H1 (cell line): ENCODE measurements at regions not wholly inside any gene's neighbourhood (a gene's known extent, or its start where the extent isn't known, plus 50 kb on each side); places are given as distances from the start of the nearest gene placed in this dataset.

Experiments
- CTCF ChIA-PET: fragments of 300-600 bp; sonication (Branson Sonifier 250); formaldehyde crosslinking; loops from one replicate; lab custom pipeline; 2021; ENCODE audit not compliant: partially characterized antibody; lab: Charles Lee
- POLR2A ChIA-PET: fragments of 300-600 bp; sonication (Branson Sonifier 250); formaldehyde crosslinking; loops from one replicate; lab custom pipeline; 2021; ENCODE audit warnings: inconsistent platforms; ENCODE audit not compliant: partially characterized antibody; lab: Charles Lee
- DNase-seq, 2 experiments: peaks; one replicate each; pipeline versions ENCODE4 v3.0.0 to v3.0.0-alpha.2; 2010 to 2022; ENCODE audit warnings: low spot score in 2 of 2, low read depth in 1 of 2, mixed read lengths in 1 of 2
- FAIRE-seq: peaks from 2 replicates; lab custom pipeline; 2011; peaks lifted over from hg19 to GRCh38; lab: Jason Lieb, UNC
- H2AFZ ChIP-seq: 2 replicates; pipeline ENCODE4 v1.8.1; 2012; ENCODE audit warnings: low read length, inconsistent platforms
- H2AK5ac ChIP-seq: 2 replicates; pipeline ENCODE4 v1.6.1; 2013; ENCODE audit warnings: low read depth, low read length
- H2BK120ac ChIP-seq: replicated peaks from 2 replicates; pipeline ENCODE3; 2013; ENCODE audit warnings: low read depth, low read length, inconsistent platforms
- H2BK12ac ChIP-seq: 2 replicates; pipeline ENCODE4 v1.6.1; 2013; ENCODE audit warnings: low read depth, low read length
- H2BK15ac ChIP-seq: 2 replicates; pipeline ENCODE4 v1.6.1; 2013; ENCODE audit warnings: low read length
- H2BK20ac ChIP-seq: 2 replicates; pipeline ENCODE4 v1.6.1; 2013; ENCODE audit warnings: low read length
- H2BK5ac ChIP-seq: 2 replicates; pipeline ENCODE4 v1.6.1; 2013; ENCODE audit warnings: low read depth, low read length
- H3K14ac ChIP-seq: 2 replicates; pipeline ENCODE4 v1.6.1; 2013; ENCODE audit warnings: inconsistent platforms; ENCODE audit not compliant: insufficient read length
- H3K18ac ChIP-seq: 2 replicates; pipeline ENCODE4 v1.6.1; 2013; ENCODE audit warnings: low read length; ENCODE audit errors: extremely low read depth
- H3K23ac ChIP-seq: 2 replicates; pipeline ENCODE4 v1.6.1; 2013; ENCODE audit warnings: inconsistent platforms; ENCODE audit not compliant: insufficient read length
- H3K23me2 ChIP-seq: 2 replicates; pipeline ENCODE4 v1.6.1; 2013; ENCODE audit warnings: low read depth, low read length
- H3K27ac ChIP-seq: 2 replicates; pipeline ENCODE4 v1.6.1; 2011; ENCODE audit warnings: low read depth, low read length, inconsistent platforms
- H3K27me3 ChIP-seq, 4 experiments: replicated peaks in 1 of 4; 1 replicate in 1 of 4; 2 replicates in 3 of 4; pipeline versions ENCODE4 v1.6.1 to v1.8.1; 2011 to 2013; ENCODE audit warnings: low read length in 3 of 4, mild to moderate bottlenecking in 3 of 4, inconsistent platforms in 2 of 4, mixed read lengths in 2 of 4, moderate library complexity in 1 of 4; ENCODE audit not compliant: control insufficient read depth in 3 of 4, insufficient read depth in 3 of 4; ENCODE audit errors: extremely low read depth in 1 of 4
- H3K36me3 ChIP-seq, 4 experiments: 2 replicates each; pipeline versions ENCODE4 v1.6.1 to v1.8.1; 2011 to 2013; ENCODE audit warnings: mild to moderate bottlenecking in 4 of 4, low read length in 3 of 4, moderate library complexity in 2 of 4, control low read depth in 1 of 4, inconsistent platforms in 1 of 4; ENCODE audit not compliant: insufficient read depth in 4 of 4, control insufficient read depth in 2 of 4
- H3K4ac ChIP-seq: replicated peaks from 2 replicates; pipeline ENCODE3; 2013; ENCODE audit warnings: low read length, low read depth, mixed read lengths, inconsistent platforms; ENCODE audit not compliant: insufficient read length
- H3K4me1 ChIP-seq, 4 experiments: replicated peaks in 1 of 4; 1 replicate in 1 of 4; 2 replicates in 3 of 4; pipeline versions ENCODE4 v1.6.1 to v1.8.1; 2011 to 2013; ENCODE audit warnings: low read length in 3 of 4, inconsistent platforms in 2 of 4, mixed read lengths in 1 of 4; ENCODE audit not compliant: insufficient read depth in 4 of 4, control insufficient read depth in 3 of 4
- H3K4me2 ChIP-seq, 2 experiments: 2 replicates each; pipeline versions ENCODE4 v1.6.1 to v1.8.1; 2011 to 2013; ENCODE audit warnings: low read depth in 2 of 2, low read length in 2 of 2, control low read depth in 1 of 2, inconsistent platforms in 1 of 2, mild to moderate bottlenecking in 1 of 2; ENCODE audit not compliant: insufficient read depth in 1 of 2
- H3K4me3 ChIP-seq, 4 experiments: fragments of 200-600, 300-600 bp in 1 of 4; sonication (generic), shearing (Covaris generic), sonication (Bioruptor Twin) in 1 of 4; 2 replicates each; pipeline versions ENCODE4 v1.5.1 to v1.8.1; 2011 to 2016; ENCODE audit warnings: low read length in 4 of 4, low read depth in 3 of 4, control low read depth in 2 of 4, inconsistent platforms in 2 of 4, mild to moderate bottlenecking in 2 of 4, mixed read lengths in 1 of 4, moderate library complexity in 1 of 4; ENCODE audit not compliant: insufficient read depth in 2 of 4; ENCODE audit errors: extremely low read depth in 1 of 4
- H3K56ac ChIP-seq: replicated peaks from 2 replicates; pipeline ENCODE3; 2013; ENCODE audit warnings: low read depth, mild to moderate bottlenecking, mixed read lengths, low read length, inconsistent platforms; ENCODE audit not compliant: insufficient read length
- H3K79me1 ChIP-seq: 2 replicates; pipeline ENCODE4 v1.6.1; 2013; ENCODE audit warnings: low read depth, low read length, control low read depth
- H3K79me2 ChIP-seq, 2 experiments: 2 replicates each; pipeline versions ENCODE4 v1.6.1 to v1.8.1; 2012 to 2013; ENCODE audit warnings: low read length in 2 of 2, mild to moderate bottlenecking in 2 of 2, inconsistent platforms in 1 of 2; ENCODE audit not compliant: insufficient read depth in 2 of 2, control insufficient read depth in 1 of 2
- H3K9ac ChIP-seq, 4 experiments: replicated peaks in 1 of 4; 1 replicate in 1 of 4; 2 replicates in 3 of 4; pipeline versions ENCODE4 v1.6.1 to v1.8.1; 2011 to 2013; ENCODE audit warnings: low read depth in 3 of 4, low read length in 3 of 4, control low read depth in 2 of 4, mild to moderate bottlenecking in 2 of 4, moderate library complexity in 2 of 4, inconsistent platforms in 1 of 4; ENCODE audit errors: extremely low read depth in 1 of 4
- H3K9me3 ChIP-seq, 2 experiments: 2 replicates each; pipeline versions ENCODE4 v1.6.1 to v1.8.1; 2012 to 2013; ENCODE audit warnings: mild to moderate bottlenecking in 2 of 2, moderate library complexity in 2 of 2, control low read depth in 1 of 2, inconsistent platforms in 1 of 2, low read depth in 1 of 2, low read length in 1 of 2, mixed read lengths in 1 of 2; ENCODE audit not compliant: insufficient read depth in 2 of 2
- H4K20me1 ChIP-seq, 2 experiments: replicated peaks in 1 of 2; 2 replicates each; pipeline versions ENCODE3 to v1.8.1; 2011 to 2013; ENCODE audit warnings: inconsistent platforms in 2 of 2, low read length in 2 of 2, mild to moderate bottlenecking in 1 of 2; ENCODE audit not compliant: insufficient read depth in 2 of 2, control insufficient read depth in 1 of 2
- H4K5ac ChIP-seq: 2 replicates; pipeline ENCODE4 v1.6.1; 2013; ENCODE audit warnings: low read length, low read depth, mixed read lengths, inconsistent platforms; ENCODE audit not compliant: insufficient read length
- H4K8ac ChIP-seq: 2 replicates; pipeline ENCODE4 v1.8.0; 2013; ENCODE audit warnings: mild to moderate bottlenecking, moderate library complexity, low read length, inconsistent platforms; ENCODE audit not compliant: insufficient read depth; ENCODE audit errors: extremely low read depth
- H4K91ac ChIP-seq: replicated peaks from 2 replicates; pipeline ENCODE3; 2013; ENCODE audit warnings: low read length, mixed read lengths, inconsistent platforms; ENCODE audit not compliant: insufficient read length
- BACH1 ChIP-seq: IDR thresholded peaks from 2 replicates; pipeline ENCODE4 v1.6.1; 2012; ENCODE audit warnings: low read length, improper control_type of control experiment
- CTBP2 ChIP-seq: IDR thresholded peaks from 2 replicates; pipeline ENCODE4 v1.7.0; 2011; ENCODE audit warnings: borderline replicate concordance, mild to moderate bottlenecking, moderate library complexity, mixed read lengths, low read length; ENCODE audit not compliant: insufficient read depth, insufficient read length
- HDAC2 ChIP-seq, 2 experiments: fragments of 300-600 bp in 1 of 2; sonication (generic) in 1 of 2; IDR thresholded peaks; 2 replicates each; pipeline ENCODE4 v1.6.1; 2011 to 2012; ENCODE audit warnings: low read depth in 2 of 2, low read length in 2 of 2, mild to moderate bottlenecking in 2 of 2, moderate library complexity in 2 of 2, borderline replicate concordance in 1 of 2, inconsistent platforms in 1 of 2
- MAFK ChIP-seq: IDR thresholded peaks from 2 replicates; pipeline ENCODE4 v1.6.1; 2012; ENCODE audit warnings: low read depth, mild to moderate bottlenecking, improper control_type of control experiment, low read length
- POU5F1 ChIP-seq: IDR thresholded peaks from 2 replicates; pipeline ENCODE4 v1.6.1; 2011; ENCODE audit warnings: low read depth, mild to moderate bottlenecking, low read length, moderate library complexity
- RXRA ChIP-seq: IDR thresholded peaks from 2 replicates; pipeline ENCODE4 v1.6.1; 2011; ENCODE audit warnings: low read depth, mild to moderate bottlenecking, low read length, moderate library complexity; ENCODE audit not compliant: insufficient read depth
- SIN3A ChIP-seq, 2 experiments: IDR thresholded peaks in 1 of 2; conservative IDR thresholded peaks in 1 of 2; 2 replicates each; pipeline ENCODE4 v1.6.1; 2011 to 2012; ENCODE audit warnings: low read length in 2 of 2, improper control_type of control experiment in 1 of 2, low read depth in 1 of 2, mild to moderate bottlenecking in 1 of 2
- SP1 ChIP-seq: IDR thresholded peaks from 2 replicates; pipeline ENCODE4 v1.6.1; 2011; ENCODE audit warnings: low read depth, low read length
- TAF1 ChIP-seq: IDR thresholded peaks from 2 replicates; pipeline ENCODE4 v1.6.1; 2011; ENCODE audit warnings: mild to moderate bottlenecking, low read depth, low read length
- TAF7 ChIP-seq: optimal IDR thresholded peaks from 2 replicates; pipeline ENCODE3; 2011; ENCODE audit warnings: low read depth, mild to moderate bottlenecking, inconsistent platforms, low read length, moderate library complexity, borderline replicate concordance
- TEAD4 ChIP-seq: IDR thresholded peaks from 2 replicates; pipeline ENCODE4 v1.6.1; 2012; ENCODE audit warnings: low read depth, low read length, inconsistent platforms, mixed read lengths
- WGBS, 2 experiments: shearing (Covaris generic) in 1 of 2; methylation state at CpG; one replicate each; pipeline versions ENCODE4 v1.1.6 to v1.1.7; 2013 to 2015; ENCODE audit warnings: low lambda C conversion rate in 2 of 2, mixed read lengths in 2 of 2, inconsistent platforms in 1 of 2, low coverage in 1 of 2, missing lambda C conversion rate in 1 of 2; ENCODE audit not compliant: insufficient replicate concordance in 2 of 2, insufficient coverage in 1 of 2, insufficient read length in 1 of 2; ENCODE audit errors: extremely low coverage in 1 of 2, missing lambda C conversion rate in 1 of 2; 5-methylcytosine and 5-hydroxymethylcytosine counted together
- TF ChIP-seq, protein P1 (sequence below): IDR thresholded peaks from 2 replicates; pipeline ENCODE4 v1.6.1; 2011; ENCODE audit warnings: low read length, improper control_type of control experiment

- POLR2A ChIA-PET = no interaction called here
- FAIRE-seq = no peak
- H4K20me1 ChIP-seq = peaks cover 12 to 15% of the 10 kb centered on the region in 2 experiments
- TF ChIP-seq RXRA = no peak
- TF ChIP-seq TAF1 = no peak
- TF ChIP-seq TAF7 = no peak
- no peak for TF ChIP-seq CTBP2
- no peak for TF ChIP-seq SIN3A (conservative IDR thresholded peaks at IDR 0.05 in 1 of 2, IDR thresholded peaks at IDR 0.05 in 1 of 2; ENCODE audit: low read depth in 1 of 2, low read length in 2 of 2)
- TF ChIP-seq MAFK = no peak
- no peak for TF ChIP-seq POU5F1
- no peak for TF ChIP-seq SP1
- TF ChIP-seq HDAC2 (IDR thresholded peaks at IDR 0.05; ENCODE audit: borderline replicate concordance in 1 of 2, low read depth in 2 of 2, low read length in 2 of 2) = no peak
- TF ChIP-seq TEAD4 = no peak
- no peak for TF ChIP-seq BACH1
- TF ChIP-seq, protein P1, sequence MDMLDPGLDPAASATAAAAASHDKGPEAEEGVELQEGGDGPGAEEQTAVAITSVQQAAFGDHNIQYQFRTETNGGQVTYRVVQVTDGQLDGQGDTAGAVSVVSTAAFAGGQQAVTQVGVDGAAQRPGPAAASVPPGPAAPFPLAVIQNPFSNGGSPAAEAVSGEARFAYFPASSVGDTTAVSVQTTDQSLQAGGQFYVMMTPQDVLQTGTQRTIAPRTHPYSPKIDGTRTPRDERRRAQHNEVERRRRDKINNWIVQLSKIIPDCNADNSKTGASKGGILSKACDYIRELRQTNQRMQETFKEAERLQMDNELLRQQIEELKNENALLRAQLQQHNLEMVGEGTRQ = no peak
Measured at GRCh38 chr4:3367866-3368265, 73.9 kb upstream of the HGFAC start.

More at GRCh38 chr4:3367866-3368265, 73.9 kb upstream of the HGFAC start:
- H3K9ac ChIP-seq = no peak overlapping the region
- H3K27me3 ChIP-seq = peaks cover 0 to 13% (median 10%) of the 10 kb centered on the region in 4 experiments; a peak in 3 of 7 replicates
- no peak overlapping the region for H3K4me3 ChIP-seq
- CTCF ChIA-PET = interaction anchor here (2.9 to 4.6 kb wide), 2 partner anchors 22 to 49 kb away, joined by 16 to 41 read pairs; no protein-coding TSS in a partner anchor
- H3K9me3 ChIP-seq = no peaks in the 10 kb centered on the region
- H4K5ac ChIP-seq = no peak overlapping the region
- H3K14ac ChIP-seq = no peak overlapping the region
- DNase-seq = peak in 1 of 2 experiments; percentile 42
- H4K8ac ChIP-seq = no peak overlapping the region; the same call in 1 of the 2 replicates
- H2BK120ac ChIP-seq = no peak overlapping the region
- H3K36me3 ChIP-seq = no peaks in the 10 kb centered on the region
- H3K4ac ChIP-seq = no peak overlapping the region
- no peak overlapping the region for H3K56ac ChIP-seq
- peaks cover 9% of the 10 kb centered on the region; the same call in 1 of the 2 replicates for H3K23me2 ChIP-seq
- no peak overlapping the region for H3K27ac ChIP-seq
- H3K79me2 ChIP-seq = 0 out of 4 replicates have a peak, but pooled peaks cover 0 to under 1% of the 10 kb centered on the region in 2 experiments
- H2BK20ac ChIP-seq = no peak overlapping the region
- no peak overlapping the region for H3K4me2 ChIP-seq
- WGBS, 2 experiments = 86% methylated on average over 12 of the region's 12 CpGs; no CpG with 5 or more reads in 1 of the 2 experiments
- no peaks in the 10 kb centered on the region; the same call in 1 of the 2 replicates for H3K79me1 ChIP-seq
- no peak overlapping the region for H3K23ac ChIP-seq
- no peak overlapping the region for H2AK5ac ChIP-seq
- no peak overlapping the region for H4K91ac ChIP-seq
- H2BK5ac ChIP-seq = peak overlapping the region; percentile 40; the same call in 1 of the 2 replicates
- no peak overlapping the region for H2AFZ ChIP-seq
- no peak overlapping the region for H3K18ac ChIP-seq
- H2BK15ac ChIP-seq = peak overlapping the region; percentile 81; the same call in 1 of the 2 replicates
- H3K4me1 ChIP-seq = peaks cover 7 to 33% (median 21%) of the 10 kb centered on the region in 4 experiments
- peak overlapping the region; percentile 9; the same call in 1 of the 2 replicates for H2BK12ac ChIP-seq
